GM19468 (cell line): ENCODE measurements at regions not wholly inside any gene's neighbourhood (a gene's known extent, or its start where the extent isn't known, plus 50 kb on each side); places are given as distances from the start of the nearest gene placed in this dataset.

Source experiments
- ATAC-seq: cut with Tn5 transposase; IDR thresholded peaks from one replicate; pipeline ENCODE4 v1.9.1; 2021; ENCODE audit warnings: mild to moderate bottlenecking, moderate library complexity, moderate number of reproducible peaks; ENCODE audit not compliant: unreplicated experiment; ENCODE audit errors: extremely low read depth

GRCh38 chr7:117929237-117929636 is 56.0 kb upstream of the CTTNBP2 start:
- no peak for ATAC-seq

DNA sequence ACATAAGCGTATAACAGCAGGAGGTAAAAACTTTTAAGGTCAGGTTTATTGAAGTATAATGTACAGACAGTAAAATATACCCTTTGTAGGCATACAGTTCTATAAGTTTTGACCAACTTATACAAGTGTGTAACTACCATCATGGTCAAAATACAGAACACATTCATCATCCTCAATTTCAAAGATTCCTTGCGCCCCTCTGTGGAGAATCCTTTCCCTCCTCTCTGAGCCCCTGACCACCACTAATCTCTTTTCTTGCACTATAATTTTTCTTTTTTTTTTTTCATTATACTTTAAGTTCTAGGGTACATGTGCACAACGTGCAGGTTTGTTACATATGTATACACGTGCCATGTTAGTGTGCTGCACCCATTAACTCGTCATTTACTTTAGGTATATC is 58.1 kb upstream of the CTTNBP2 start:
- no peak for ATAC-seq

- no peak for ATAC-seq
Measured at GRCh38 chr7:117937049-117937752, 64.0 kb upstream of the CTTNBP2 start.

GRCh38 chr7:117937753-117938483 is 64.7 kb upstream of the CTTNBP2 start:
- ATAC-seq: no peak

- no peak for ATAC-seq
Measured at GRCh38 chr7:117941138-117941810, 68.0 kb upstream of the CTTNBP2 start.

- ATAC-seq: no peak
Measured at GRCh38 chr7:117942780-117943179, 69.5 kb upstream of the CTTNBP2 start.

- no peak for ATAC-seq
Measured at GRCh38 chr7:117944886-117945285, 71.6 kb upstream of the CTTNBP2 start.

DNA sequence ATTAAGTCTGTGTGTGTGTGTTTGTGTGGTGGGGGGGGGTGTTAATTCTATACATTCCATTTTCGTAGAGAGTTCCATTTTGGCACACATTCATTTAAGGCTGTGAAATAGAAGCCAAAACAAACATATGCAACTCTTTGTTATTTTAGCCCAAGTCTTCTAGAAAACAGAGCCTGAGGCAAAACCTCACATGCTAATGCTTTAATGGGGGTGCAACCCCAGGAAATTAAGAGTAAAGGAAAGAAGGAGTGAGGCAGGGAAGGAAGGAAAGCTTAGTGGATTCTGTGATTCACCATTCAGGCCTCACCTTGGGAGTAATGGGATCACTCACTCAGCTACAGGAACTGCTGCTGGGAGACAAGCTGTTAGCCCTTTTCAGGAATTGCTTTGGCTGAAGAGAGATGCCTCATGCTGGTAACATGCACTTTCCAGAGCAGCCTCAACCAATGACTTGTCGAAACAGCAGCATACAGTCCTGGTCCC is 73.0 kb upstream of the CTTNBP2 start:
- ATAC-seq: no peak

GRCh38 chr7:117949232-117949631 is 76.0 kb upstream of the CTTNBP2 start:
- no peak for ATAC-seq

GRCh38 chr7:117950601-117951260 is 77.5 kb upstream of the CTTNBP2 start:
- no peak for ATAC-seq

GRCh38 chr7:117951285-117951684 is 78.0 kb upstream of the CTTNBP2 start:
- no peak for ATAC-seq

GRCh38 chr7:117951691-117952280 is 78.5 kb upstream of the CTTNBP2 start:
- no peak for ATAC-seq

- no peak for ATAC-seq
Measured at GRCh38 chr7:117955046-117955445, 81.8 kb upstream of the CTTNBP2 start.

DNA sequence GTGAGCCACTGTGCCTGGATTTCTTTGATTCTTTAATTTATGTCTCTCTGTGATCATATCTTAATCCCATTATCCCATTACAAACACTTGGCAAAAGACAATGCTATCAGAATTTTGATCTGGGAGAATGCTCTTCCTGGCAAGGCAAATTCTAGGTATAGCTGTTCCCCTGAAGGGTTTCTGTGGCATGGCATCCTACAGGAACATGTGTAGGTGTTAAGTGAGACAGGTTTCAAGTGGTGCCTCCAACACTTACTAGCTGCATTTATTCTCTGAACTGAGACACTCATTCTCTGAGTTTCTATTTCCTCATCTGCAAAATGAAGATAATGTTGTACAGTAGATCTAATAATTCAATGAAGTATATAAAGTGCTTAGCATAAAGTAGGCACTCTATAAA is 87.1 kb upstream of the CTTNBP2 start:
- ATAC-seq: no peak

DNA sequence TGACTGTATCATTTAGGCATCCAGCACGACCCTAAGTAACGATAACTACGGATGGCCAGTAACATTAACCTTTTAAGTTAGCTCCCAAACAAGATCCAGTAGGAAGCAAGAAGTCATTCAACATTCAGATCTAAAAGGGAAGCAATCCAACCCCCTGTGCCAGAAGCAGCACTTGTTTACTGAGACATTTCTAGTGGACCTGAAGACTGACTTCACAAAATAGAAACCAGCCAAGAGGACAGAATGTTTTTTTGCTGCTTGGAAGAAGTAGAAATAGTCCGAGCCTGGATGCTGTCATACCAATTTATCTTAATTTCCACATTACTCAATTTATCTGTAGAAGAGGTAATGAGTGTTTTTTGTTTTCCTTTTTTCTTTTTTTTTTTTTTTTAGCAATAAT is 88.0 kb upstream of the CTTNBP2 start:
- no peak for ATAC-seq

- ATAC-seq: no peak
Measured at GRCh38 chr7:117962366-117962994, 89.2 kb upstream of the CTTNBP2 start.

DNA sequence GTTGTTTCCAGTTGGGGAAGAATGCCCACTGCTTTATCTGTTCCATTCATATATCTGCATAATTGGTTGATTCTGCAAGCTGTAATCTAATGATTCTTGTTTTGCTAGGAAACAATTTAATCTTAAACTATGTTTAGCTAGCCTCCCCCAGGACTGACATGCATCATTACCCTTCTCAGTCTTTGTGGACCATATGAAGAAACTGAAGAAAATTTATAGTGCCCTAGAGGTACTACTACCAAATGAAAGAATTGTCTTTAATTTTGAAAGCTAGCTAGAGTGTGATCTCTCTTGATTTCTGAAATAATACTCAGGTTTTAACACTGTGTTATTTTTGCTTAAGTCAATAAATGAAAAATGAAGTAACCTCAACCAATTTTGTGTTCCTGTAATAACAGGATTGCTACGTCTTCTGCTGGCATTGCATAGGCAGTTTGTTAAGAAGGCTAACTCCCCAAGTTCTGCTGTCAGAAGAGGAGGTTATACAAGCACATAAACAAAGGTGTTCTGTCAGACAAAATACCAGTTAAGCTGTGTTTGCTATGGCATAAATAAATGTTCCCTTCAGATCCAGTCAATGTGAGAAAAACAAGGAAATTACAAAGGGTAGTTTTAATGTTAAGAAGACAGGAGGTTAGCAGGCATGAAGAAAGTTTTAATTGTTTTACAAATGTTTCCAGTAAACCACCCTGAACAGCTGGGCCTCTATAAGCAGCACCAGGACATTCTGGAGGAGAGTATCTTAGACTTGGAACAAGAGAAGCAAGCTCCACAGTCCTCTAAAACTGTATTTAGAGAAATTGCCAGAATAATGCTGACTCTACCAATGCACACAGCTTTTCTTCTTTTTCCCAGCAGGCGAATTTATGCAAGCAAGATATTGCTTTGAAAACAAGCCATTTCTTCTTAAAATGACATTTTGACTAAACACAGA is 90.3 kb upstream of the CTTNBP2 start:
- ATAC-seq: no peak

GRCh38 chr7:117970801-117971200 is 97.6 kb upstream of the CTTNBP2 start:
- ATAC-seq: no peak
